NCI-H2227 (cell line): ENCODE measurements at regions not wholly inside any gene's neighbourhood (a gene's known extent, or its start where the extent isn't known, plus 50 kb on each side); places are given as distances from the start of the nearest gene placed in this dataset.

Experiments used
- DNase-seq: peaks from one replicate; lab custom pipeline; 2025; ENCODE audit not compliant: unreplicated experiment; lab: John Stamatoyannopoulos, UW

DNA sequence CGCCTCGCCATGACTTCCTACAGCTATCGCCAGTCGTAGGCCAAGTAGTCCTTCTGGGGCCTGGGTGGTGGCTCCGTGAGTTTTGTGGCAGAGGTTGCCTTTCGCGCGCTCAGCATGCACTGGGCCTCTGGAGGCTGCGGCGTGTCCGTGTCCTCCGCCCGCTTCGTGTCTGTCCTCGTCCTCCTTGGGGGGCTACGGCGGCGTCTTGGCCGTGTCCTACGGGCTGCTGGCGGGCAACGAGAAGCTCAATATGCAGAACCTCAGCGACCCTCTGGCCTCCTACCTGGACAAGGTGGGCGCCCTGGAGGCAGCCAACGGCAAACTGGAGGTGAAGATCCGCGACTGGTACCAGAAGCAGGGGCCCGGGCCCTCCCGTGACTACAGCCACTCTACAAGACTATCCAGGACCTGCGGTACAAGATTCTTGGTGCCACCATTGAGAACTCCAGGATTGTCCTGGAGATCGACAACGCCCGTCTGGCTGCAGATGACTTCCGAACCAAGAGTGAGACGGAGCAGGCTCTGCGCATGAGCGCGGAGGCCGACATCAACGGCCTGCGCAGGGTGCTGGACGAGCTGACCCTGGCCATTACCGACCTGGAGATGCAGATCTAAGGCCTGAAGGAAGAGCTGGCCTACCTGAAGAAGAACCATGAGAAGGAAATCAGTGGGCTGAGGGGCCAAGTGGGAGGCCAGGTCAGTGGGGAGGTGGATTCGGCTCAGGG lies 296.3 kb downstream of the OGFRL1 start:
- DNase-seq = no peak

DNA sequence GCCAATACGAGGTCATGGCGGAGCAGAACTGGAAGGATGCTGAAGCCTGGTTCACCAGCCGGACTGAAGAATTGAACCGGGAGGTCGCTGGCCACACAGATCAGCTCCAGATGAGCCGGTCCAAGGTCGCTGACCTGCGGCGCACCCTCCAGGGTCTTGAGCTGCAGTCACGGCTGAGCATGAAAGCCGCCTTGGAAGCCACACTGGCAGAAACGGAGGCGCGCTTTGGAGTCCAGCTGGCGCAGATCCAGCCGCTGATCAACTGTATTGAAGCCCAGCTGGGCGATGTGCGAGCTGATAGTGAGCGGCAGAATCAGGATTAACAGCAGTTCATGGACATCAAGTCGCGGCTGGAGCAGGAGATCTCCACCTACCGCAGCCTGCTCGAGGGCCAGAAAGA lies 296.9 kb downstream of the OGFRL1 start:
- no peak for DNase-seq

DNA sequence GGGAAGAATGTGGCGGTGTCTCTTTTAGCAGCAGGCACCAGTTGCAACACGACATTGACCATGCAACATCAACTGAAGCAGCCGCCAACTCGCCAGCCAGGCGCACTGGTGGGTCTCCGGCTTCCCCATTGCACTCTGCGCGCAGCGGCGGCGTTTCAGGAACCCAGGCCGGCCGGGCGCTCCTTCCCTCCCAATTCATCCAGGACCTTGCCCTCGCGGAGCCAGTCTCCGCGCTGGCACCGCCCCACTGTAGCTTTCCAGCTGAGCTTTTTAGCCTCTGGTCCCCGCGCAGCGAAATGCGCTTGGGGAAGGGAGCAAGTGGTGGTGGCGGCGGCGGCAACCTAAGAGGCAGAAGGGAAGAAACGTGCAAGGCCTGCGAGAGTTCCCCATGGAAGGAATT lies 297.9 kb upstream of the RIMS1 start:
- DNase-seq = no peak

DNA sequence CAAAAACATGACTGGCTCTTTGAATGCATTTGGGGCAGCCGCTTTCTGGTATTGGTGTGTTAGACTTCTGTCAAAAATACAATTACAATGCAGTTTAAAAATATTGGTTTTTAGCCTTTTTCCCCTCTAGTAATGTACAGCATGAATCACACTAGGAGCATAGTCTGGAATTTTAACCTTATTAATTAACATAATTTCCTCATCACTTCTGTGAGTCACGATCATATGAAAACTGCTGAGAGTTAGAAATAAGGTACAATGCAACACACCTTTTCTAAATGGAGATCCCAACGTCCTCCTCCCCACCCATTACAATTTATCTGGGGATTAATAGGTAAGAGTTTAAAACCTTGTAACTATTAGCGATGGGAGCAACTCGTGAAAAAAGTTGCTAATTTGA lies 297.1 kb upstream of the RIMS1 start:
- DNase-seq = no peak

DNA sequence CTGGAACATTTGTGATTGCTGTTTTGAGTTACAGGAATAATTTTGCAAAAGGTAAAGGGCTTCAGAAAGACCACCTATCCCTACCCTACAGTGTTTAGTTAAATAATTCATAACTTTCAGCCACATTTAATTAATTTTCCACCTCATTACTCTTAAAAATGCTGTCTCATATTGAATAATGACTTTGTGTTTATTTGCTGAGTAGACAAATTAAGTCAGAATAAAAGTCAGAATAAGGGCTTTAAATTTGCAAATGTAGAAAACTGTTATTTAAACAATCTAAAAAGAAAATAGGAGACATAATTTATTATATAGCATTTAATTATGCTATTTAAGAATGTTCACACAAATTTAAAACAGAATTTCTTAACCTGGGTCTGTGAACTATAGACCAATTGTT lies 293.7 kb upstream of the RIMS1 start:
- no peak for DNase-seq

DNA sequence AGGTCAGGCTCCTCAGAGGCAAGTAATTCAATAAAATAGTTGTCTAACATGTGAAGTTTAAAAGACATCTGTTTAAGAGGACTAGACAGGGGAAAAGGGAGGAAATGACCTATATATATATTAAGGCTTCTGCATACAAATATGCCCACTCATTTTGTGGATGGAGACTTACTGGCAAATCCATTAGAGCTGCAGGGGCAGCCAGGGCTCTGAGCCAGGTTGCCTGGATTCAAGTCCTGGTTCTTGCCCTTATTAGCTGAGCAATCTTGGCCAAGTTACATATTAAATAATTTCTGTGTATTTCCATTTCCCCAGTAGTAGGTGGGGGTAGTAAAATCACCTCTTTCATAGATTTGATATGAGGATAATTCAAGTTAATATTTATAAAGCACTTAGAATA lies 287.0 kb upstream of the RIMS1 start:
- no peak for DNase-seq

DNA sequence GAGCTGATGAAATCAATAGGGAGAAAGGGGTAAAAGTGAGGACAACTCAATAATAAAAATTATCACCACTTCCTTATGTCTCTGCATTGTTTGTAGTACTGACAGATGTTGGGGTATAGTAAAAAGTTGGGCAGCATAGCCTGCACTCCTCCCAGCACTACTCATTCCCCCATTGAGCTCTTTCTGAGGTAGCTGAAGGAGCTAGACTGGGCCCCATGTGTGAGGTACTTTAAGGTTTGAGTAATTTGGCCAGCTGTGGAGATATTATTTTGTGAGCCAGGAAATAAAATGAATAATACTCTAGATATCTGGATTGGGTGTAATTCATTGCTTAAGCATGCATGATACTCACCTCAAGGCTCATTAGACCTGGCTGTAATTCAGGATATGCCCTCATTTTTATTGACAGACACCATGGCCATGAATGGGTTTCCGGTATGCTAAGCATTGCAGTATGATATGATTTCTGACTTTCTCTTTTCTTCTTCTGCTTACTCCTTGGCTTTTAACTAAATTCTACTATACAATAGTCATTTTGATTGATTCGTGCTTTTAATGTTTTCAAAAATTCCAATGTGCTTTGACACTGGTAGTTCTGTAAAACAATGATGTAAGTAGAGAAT lies 283.9 kb upstream of the RIMS1 start:
- DNase-seq = no peak

DNA sequence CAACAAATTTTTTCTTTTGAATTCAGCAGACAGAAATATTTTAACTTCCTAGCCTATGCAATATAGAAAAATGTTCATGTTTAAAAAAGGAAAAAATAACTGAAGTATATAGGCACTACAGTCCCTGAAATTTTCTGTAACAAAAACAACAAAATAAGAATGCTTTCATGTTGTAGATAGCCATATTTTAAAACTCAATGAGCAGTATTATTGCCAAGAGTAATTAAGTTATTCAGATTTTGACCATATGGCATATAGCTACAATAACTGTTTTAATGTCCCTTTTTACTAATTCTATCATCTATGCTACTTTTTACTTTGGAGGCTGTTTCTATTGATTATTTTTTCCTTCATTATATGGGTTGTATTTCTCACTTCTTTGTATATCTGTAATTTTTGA lies 283.3 kb upstream of the RIMS1 start:
- DNase-seq = no peak

DNA sequence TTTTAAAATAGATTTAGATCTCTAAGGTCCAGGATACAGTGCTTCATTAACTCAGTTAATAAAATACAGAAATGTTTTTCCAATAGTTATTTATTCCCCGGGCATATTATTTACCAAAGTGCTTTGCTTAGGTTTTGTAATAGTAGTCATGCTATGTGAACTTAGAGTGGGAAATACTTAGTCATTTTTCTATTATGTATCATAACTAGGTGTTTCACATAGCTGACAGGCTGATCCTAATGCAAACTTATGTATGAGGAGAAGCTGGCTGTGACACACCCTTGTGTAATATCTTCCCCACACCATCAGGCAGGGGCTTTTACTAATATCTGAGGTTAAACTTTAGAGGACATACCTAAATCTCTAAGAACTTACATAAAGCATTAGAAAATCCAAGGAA lies 277.7 kb upstream of the RIMS1 start:
- no peak for DNase-seq

DNA sequence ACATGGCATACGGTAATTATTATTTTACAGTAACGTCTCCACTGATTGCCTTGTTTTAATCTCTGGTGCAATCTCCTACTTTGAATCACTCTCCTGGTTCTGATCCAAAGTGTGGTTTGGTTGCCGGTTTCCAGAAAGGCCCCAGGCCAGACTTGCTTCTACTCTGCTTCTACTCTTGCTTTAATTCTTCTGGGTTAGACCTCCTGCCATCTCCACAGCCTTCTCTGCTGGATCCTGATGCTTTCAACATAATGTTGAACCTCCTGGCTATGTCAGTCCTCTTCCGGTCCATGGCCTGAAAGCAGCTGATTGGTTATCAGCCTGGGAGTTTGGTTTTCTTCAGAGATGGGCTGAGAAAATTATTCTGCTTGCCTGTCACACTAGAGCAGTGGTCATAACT lies 266.5 kb upstream of the RIMS1 start:
- no peak for DNase-seq

DNA sequence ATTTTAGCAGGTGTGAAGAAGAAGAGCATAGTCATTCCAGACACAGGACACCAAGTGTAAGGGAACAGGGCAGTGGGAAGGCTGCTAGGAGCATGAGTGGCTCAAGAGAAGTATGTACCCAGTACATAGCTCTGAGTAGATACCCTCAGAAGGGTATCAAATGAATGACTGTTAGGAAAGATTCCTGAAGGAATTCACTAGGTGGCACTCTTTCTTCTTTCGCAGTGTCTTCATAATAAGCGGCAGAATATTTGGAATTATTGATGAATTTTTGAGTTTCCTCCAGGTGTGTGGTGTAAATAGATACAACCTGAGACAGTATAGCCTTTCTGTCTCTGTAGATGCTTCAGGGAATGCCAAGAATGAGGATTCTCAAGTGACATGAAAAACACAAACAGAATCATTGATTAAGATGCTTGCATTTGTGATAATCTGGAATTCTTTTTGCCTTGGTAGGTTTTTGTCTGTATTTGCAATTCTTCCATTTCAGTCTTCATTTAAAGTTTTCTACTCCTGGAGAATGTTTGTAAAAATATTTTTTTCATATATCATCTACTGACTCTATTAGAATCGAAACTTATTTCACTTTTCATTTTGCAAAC lies 264.3 kb upstream of the RIMS1 start:
- no peak for DNase-seq

DNA sequence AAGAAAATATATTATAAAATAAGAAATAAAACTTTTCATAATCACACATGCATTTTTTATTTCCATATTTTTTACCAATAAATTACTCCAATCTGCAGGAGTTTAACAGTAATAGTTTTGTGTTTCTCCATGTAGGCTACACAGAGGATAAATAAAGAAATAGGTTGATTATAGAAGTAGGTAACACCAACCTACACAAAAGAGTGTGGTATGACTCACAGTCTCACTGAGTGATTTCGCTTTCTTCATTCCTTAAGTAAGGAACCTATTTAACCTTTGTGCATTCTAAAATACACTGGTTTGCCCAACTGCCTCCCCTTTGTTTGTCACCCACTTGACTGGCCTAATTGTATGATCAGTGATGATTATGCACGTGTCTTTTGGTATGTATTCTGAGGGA lies 244.2 kb upstream of the RIMS1 start:
- DNase-seq = no peak

DNA sequence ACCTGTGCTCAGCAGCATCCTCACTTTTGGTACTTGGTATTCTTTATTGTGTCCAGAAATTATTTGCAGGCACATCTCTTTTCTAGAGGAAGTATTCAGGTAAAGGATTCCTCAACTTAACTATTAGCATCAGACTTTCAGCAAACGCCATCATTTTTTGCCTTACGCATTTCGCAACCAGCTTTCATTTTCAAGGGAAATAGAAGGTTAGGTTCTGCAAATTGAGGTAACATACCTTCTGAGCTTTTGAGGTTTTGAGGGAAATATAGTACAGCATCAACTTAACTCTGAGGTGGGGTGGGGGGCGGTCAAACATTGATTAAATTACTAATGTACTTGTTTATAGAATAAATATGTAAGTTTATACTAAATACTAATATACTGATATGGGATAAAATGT lies 243.6 kb upstream of the RIMS1 start:
- no peak for DNase-seq

DNA sequence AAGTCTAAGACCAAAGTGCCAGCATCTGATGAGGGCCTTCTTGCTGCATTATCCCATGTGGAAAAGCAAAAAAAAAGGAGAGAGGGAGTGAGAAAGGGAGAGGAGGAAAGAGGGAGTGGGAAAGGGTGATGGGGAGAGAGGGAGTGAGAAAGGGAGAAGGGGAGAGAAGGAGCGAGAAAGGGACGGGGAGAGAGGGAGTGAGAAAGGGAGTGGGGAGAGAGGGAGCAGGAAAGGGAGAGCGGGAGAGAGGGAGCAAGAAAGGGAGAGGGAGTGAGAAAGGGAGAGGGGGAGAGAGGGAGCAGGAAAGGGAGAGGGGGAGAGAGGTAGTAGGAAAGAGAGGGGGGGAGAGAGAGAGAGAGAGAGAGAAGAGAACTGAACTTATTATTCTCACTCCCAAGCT lies 241.1 kb upstream of the RIMS1 start:
- DNase-seq = no peak

DNA sequence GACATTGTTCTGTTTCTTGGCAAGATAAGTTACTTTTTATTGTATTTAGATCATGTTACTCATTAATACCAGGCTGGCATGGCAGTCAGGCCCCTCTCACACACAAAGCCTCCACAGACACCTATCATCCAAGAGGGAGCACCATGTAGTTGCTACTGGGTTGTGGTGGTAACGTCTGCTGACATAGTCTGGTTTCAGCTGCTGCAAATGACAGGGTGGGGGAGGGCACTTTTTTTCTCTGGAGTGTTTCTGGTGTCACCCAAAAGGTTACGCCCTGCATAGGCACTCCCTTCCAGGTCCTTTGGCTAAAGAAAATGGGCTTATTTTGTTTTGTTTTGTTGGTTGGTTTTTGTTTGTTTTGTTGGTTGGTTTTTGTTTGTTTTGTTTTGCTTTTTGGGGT lies 236.4 kb upstream of the RIMS1 start:
- no peak for DNase-seq

DNA sequence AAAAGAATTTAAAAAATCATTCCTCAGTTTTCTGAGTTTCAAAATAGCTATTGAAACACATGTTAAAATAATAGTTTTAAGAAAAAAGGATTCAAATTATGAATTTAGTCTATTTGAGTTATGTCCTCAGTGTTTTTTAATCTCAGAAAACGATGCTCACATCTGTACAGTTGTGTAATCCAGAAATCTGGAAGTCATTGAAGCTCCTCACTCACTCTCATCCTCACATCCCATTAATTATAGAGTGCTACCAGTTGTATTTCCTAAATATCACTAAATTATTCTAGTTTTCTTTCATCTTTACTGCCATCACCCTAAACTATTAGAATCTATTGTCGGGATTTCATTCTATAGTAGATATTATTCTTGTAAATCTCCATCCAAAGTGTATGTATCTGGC lies 234.7 kb upstream of the RIMS1 start:
- no peak for DNase-seq

DNA sequence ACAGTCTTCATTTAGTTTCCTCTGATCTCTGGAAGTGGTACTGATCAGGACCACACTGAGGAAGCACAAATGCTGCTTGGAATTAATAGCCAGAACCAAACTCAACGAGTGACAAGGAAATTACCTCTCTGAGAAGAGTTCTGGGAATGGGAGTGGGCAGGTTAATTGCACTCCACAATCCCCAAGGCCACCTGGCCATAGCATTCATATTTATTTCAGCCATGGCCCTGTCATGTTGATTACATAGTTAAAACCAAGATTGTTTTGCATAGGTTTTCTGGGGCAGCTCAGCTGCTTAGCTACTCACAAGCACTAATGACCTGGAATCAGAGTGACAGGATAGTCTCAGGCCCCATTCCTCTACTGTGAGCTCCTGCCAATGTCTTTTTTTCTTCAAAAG lies 230.2 kb upstream of the RIMS1 start:
- DNase-seq = no peak

DNA sequence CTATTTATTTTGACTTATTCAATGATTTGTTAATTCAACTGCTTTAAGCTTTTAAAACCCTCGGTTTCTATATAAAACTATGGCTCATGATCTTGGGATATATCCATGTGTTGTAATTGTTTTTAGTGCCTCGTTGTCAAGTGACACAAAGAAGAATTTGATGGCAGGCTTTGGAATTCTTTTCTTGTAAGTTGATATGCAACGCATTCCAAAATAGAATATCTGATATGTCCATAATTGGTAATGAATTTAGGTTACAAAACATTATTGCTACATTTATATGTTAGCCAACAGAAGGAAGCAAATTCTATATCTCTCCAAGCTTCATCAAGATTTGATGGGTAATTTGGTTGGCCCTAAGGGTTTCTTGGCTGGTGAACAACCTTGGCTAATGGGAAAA lies 220.4 kb upstream of the RIMS1 start:
- no peak for DNase-seq

DNA sequence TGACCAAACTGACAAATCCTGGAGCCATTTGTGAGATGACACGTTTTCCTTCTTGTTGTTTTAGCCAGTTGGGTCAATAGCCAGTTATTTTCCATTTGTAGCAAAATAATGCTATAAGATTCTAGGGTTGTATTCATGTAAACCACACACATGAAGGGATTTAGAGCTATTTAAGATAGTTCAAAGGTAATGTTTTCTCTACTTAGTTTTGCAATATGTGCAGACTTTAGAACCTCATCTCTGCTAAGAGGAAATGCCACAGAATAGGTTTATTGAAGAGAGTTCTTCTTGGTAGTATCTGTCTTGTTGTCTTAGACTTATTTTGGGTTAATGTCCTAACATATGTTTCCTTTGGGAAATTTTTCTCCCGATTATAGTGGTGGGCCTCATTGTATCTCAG lies 213.5 kb upstream of the RIMS1 start:
- DNase-seq = no peak

DNA sequence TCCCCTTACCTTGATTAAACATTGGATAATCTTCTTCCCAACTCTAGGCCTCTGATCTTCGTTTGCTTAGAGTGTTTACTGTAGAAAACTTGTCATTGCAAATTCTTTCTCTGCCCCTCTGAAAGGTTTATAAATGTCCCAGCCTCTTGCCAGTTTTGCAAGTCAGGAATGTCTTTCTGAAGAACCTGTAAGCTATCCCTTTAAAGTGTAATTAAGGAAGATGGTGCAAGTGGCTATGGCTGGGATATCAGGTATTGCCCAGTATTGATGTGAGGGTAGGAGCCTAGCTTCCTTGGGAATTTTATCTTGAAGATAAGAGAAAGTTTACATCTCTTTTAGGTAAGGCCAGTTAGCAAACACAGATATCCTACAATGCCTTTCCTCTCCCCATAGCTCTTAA lies 211.0 kb upstream of the RIMS1 start:
- DNase-seq = no peak

DNA sequence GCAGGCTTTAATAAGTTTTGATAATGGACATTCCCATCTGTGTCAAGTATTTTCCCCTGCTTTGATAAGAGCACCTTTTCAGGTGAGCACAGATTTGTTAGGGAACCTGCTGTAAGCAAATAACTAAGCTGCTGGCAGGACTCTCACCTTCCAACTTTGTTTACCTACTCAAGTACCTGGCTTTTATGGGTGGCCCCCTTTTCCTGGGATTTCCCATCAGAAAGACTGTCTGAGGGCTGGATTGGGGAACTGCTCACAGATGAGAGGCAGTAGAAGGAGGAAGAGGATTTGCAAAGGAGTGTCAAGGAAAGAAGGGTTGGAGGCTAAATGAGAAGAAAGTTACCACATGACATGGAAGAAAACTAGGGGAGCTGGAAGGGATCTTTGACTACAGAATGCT lies 210.1 kb upstream of the RIMS1 start:
- no peak for DNase-seq

DNA sequence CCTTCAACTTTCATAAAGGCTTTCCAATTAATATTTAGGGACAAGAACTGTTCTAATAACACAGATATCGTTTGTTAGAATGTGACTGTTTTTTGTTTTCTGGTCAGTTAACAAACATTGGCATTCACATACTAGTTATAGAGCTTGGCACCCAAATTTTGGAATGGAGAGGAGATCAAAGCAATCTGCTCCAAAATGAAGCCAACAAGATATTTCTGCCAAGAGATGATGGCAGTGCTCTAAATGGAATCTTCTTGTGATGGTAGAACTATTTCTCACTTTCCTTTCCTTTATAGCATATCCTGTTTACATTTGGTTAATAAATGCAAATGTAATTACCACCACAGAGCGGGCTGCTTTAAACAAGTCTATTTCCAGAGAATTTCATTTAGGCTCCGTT lies 208.3 kb upstream of the RIMS1 start:
- DNase-seq = no peak
